HL-60/S4 (cell line): ENCODE measurements at regions not wholly inside any gene's neighbourhood (a gene's known extent, or its start where the extent isn't known, plus 50 kb on each side); places are given as distances from the start of the nearest gene placed in this dataset.

Experiments
- in situ Hi-C: fragments of 300-500 bp; cut with MboI; formaldehyde crosslinking; loops from 2 replicates; pipeline ENCODE4 v1.14.3; 2022; ENCODE audit warnings: low sequenced_read_pairs

DNA sequence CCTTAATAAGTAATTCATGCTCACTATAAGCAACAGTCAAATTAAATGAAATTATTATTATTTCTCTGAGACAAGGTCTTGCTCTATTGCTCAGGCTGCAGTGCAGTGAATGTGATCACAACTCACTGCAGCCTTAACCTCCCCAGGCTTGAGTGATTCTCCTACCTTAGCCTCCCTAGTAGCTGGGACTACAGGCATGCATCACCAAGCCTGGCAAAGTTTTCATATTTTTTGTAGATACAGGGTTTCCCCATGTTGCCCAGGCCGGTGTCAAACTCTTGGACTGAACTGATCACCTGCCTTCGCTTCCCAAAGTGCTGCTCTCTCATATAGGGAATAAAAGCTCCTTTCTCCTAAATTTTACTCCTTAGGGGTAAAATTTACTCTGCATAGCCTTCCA is 74.9 kb upstream of the GAREM1 start:
- in situ Hi-C loops = no loop called here

DNA sequence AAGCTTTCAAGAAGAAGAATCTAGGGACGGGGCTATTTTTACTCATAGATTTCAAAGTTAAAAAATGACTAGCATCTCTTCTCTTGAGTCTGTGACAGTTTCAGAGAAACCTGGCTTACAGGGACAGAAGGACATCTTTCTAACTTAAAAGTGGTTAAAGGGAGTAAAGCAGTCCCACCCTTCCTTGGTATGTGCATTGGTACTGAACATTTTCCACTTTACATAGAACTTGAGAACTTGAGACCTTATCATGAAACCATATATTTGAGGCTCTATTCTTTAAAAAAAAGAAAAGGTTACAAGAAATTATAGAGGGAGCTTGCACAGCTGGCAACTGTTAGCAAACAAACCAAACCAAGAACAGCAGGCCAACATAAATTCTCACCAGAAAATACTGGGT is 73.4 kb upstream of the GAREM1 start:
- in situ Hi-C loops = no loop called here

DNA sequence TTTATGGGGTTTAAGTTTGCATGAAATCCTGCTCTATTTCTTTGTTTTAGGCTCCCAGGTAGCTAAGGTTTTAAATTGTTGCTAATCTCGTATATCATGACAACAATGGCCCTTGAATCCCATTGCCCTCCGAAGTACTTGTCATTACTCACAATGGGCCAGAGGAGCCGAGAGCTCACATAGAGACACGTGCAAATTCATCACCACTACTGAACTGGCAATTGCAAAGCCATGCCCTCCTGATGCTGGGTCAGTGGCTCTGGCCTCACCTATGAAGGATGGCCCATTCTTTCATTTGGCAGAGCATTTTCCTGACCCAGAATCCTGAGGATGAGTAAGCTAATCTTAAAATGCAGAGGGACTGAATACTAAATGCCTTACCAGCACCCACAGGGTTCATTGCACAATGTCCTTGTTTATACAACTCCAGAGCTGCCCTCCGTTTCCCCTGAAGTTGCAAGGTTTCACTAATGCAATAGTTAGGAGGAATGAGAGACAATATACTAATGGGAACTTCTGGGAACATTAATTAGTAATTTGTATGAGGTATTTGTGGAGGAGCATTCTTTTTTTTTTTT is 71.6 kb upstream of the GAREM1 start:
- in situ Hi-C loops = no loop called here

DNA sequence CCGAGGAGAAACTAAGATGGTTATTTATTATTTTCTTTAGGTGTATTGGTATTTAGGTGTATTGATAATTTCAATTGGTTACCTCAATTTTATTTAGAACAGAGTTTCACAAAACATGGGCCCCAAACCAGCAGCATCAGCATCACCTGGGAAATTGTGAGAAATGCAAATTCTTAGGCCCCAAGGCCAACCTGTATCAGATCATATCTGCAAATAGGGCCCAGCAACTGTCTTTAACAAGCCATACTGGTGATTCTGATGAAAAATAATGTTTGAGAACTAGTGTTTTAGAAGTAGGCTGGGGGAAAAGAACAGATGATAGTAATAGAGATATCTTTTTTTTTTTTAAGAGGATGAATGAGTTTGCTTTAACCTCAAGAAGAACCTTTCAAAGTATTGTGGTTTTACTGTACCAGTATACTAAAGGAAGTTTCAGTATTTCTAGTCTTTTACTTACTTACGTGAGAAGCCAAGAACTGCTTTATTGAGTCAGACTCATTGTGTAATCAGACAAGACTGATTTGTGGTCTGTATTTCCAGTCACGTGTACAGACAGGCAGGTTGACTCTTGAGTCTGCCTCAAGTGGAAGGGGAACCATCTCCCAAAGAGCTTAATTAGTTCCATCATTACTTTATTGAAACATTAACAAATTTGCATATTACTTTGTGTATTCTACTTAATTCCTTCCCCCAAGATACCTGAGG is 60.4 kb upstream of the GAREM1 start:
- in situ Hi-C loops = no loop called here

DNA sequence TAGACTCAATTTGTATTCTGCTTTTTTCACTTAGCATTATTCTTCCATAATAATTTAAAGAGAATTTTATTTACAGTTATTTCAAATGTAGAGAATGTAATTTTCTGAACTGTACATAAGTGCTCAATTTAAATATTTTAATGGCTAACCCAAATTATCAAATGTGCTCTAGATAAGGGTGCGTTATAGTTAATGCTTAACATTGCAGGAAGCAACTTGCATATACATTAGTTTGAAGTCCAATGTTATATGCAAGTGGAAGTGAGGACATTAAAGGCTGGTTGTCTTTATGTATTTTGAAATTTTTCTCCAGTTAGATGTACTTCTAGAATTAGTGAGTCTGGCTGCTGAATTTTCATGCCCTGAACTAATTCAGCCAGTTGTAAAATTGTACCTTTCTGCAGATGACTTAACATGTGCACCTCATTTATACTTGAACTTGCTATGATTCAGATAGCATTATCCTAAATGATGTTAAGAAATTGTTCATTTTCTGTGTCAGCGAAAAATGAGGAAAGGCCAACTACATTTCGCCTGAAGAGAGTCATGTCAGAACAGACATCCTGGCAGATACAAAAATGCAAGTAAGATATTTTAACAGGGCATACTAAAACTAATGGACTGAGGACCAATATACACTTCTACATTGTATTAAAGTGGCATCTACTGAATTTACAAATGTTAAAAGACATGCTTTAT is 59.2 kb upstream of the GAREM1 start:
- in situ Hi-C loops = no loop called here

DNA sequence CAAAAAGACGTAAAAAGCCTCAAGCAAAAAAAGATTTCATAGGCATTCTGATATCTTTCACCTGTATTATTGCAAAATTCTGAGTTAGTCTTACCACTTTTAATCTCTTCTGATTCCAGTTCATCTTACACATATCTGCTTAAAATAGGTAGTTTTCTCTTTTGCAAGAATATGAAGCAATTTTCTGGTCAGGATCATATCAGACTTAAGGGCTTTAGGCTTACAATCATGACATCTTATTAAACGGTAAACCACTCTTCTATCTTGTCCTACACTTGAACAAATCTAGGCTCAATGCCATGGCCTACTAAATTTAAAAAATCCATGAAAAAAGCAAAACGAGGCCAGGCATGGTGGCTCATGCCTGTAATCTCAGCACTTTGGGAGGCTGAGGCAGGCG is 50.1 kb upstream of the GAREM1 start:
- in situ Hi-C loops = no loop called here
